Small intestine (tissue), 7 donors: ENCODE measurements at regions not wholly inside any gene's neighbourhood (a gene's known extent, or its start where the extent isn't known, plus 50 kb on each side); places are given as distances from the start of the nearest gene placed in this dataset.
"Not testable (repeated sequence)": the region's sequence is repeated elsewhere in the genome, so short reads cannot be mapped to it uniquely, and the experiment has no call there.

ENCODE experiments used
- DNase-seq, 2 donors: peaks; one replicate each; pipeline versions ENCODE4 v3.0.0 to v3.0.0-alpha.2; 2013
- FAIRE-seq: peaks from 2 replicates; lab custom pipeline; 2012; peaks lifted over from hg19 to GRCh38; lab: Jason Lieb, UNC
- H3K27ac ChIP-seq, 3 donors: one replicate each; pipeline ENCODE4 v1.5.1; 2013; ENCODE audit warnings: low read length in 2 of 3, mild to moderate bottlenecking in 2 of 3, control low read depth in 1 of 3, inconsistent platforms in 1 of 3, low read depth in 1 of 3, moderate library complexity in 1 of 3
- H3K27me3 ChIP-seq, 3 donors: one replicate each; pipeline ENCODE4 v1.6.1; 2013; ENCODE audit warnings: low read length in 3 of 3, inconsistent platforms in 1 of 3; ENCODE audit not compliant: control insufficient read depth in 3 of 3, insufficient read depth in 3 of 3
- H3K36me3 ChIP-seq, 3 donors: one replicate each; pipeline ENCODE4 v1.6.1; 2013; ENCODE audit warnings: low read length in 3 of 3, inconsistent platforms in 1 of 3, low read depth in 1 of 3, mild to moderate bottlenecking in 1 of 3, moderate library complexity in 1 of 3; ENCODE audit not compliant: control insufficient read depth in 3 of 3, insufficient read depth in 2 of 3
- H3K4me1 ChIP-seq, 3 donors: one replicate each; pipeline ENCODE4 v1.6.1; 2013; ENCODE audit warnings: low read length in 2 of 3, inconsistent platforms in 1 of 3, low read depth in 1 of 3, mild to moderate bottlenecking in 1 of 3, moderate library complexity in 1 of 3; ENCODE audit not compliant: control insufficient read depth in 3 of 3, insufficient read depth in 2 of 3
- H3K4me3 ChIP-seq, 3 donors: one replicate each; pipeline ENCODE4 v1.5.1; 2013; ENCODE audit warnings: low read length in 3 of 3, control low read depth in 1 of 3, inconsistent platforms in 1 of 3, low read depth in 1 of 3, mild to moderate bottlenecking in 1 of 3, moderate library complexity in 1 of 3
- H3K9me3 ChIP-seq, 2 donors: one replicate each; pipeline ENCODE4 v1.6.1; 2013; ENCODE audit warnings: low read depth in 1 of 2, low read length in 1 of 2; ENCODE audit not compliant: control insufficient read depth in 2 of 2, insufficient read depth in 1 of 2
- WGBS, 3 donors: extraction: QIAGEN DNeasy Blood & Tissue Kit; methylation state at CpG; one replicate each; pipeline ENCODE4 v1.1.7; 2013; 5-methylcytosine and 5-hydroxymethylcytosine counted together
- donor health status: healthy with polysubstance abuse.
- donor health status: control.
- donor health status: control.
- donor health status: Bipolar disorder and iron deficiency.
- donor health status: healthy.

- WGBS, 3 donors, result 89 to 97% (median 95%) methylated on average over 2 of the region's 2 CpGs
- no peaks in the 10 kb centered on the region for H3K9me3 ChIP-seq
- no peaks in the 10 kb centered on the region for H3K36me3 ChIP-seq
- H3K27me3 ChIP-seq, result no peaks in the 10 kb centered on the region
- H3K4me1 ChIP-seq, result no peaks in the 10 kb centered on the region
- H3K4me3 ChIP-seq, result no peak overlapping the region
- FAIRE-seq (no peak), DNase-seq (no peak)
- no peak overlapping the region for H3K27ac ChIP-seq
Measured at GRCh38 chr6:119510246-119510645, 160.7 kb upstream of the MAN1A1 start.

GRCh38 chr6:119506631-119507174 lies 157.1 kb upstream of the MAN1A1 start:
- Histone ChIP-seq H3K27me3 (no peaks in the 10 kb centered on the region), H3K9me3 (no peaks in the 10 kb centered on the region), H3K4me3 (no peak overlapping the region), H3K4me1 (no peaks in the 10 kb centered on the region), H3K27ac (no peak overlapping the region), H3K36me3 (no peaks in the 10 kb centered on the region)
- FAIRE-seq (no peak), DNase-seq (no peak)

DNA sequence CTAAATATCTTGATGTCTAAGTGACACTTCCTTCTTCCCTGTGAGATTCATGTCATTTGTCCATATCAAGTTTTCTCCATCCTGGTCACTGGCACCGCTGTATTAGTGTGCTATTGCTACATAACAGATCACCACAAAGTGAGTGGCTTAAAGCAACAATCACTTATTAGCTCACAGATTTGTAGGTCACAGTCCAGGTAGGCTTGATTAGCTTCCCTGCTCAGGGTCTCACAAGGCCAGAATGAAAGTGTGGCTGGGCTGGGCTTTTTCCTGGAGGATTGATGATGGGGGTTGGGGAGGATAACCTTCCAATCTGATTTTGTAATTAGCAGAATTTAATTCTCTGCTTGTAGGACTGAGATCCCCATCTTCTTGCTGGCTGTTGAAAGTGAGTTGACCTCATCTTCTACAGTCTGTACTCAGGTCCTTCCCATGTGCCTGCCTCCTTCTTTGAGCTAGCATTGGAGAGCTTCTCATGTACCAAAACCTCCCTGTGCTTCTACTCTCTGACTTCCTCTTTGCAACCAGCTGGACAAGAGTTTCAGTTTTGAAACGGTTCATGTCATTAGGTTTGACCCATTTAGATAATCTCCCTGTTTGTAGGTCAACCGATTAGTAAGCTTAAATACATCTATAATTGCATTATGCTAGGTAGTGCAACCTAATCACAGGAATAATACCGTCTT lies 152.4 kb upstream of the MAN1A1 start:
- no peak overlapping the region for H3K27ac ChIP-seq
- H3K4me3 ChIP-seq, result no peak overlapping the region
- 60 to 65% (median 60%) methylated on average over 4 of the region's 4 CpGs for WGBS, 3 donors
- peak; percentile 3 to 9 for DNase-seq
- H3K9me3 ChIP-seq, result no peaks in the 10 kb centered on the region
- no peak for FAIRE-seq
- H3K4me1 ChIP-seq, result peaks cover 0 to 4% (median 0%) of the 10 kb centered on the region in 3 donors
- no peaks in the 10 kb centered on the region for H3K27me3 ChIP-seq
- H3K36me3 ChIP-seq, result no peaks in the 10 kb centered on the region

- peak; percentile 84 for FAIRE-seq
- no peak overlapping the region for H3K4me3 ChIP-seq
- H3K36me3 ChIP-seq, result no peaks in the 10 kb centered on the region
Measured at GRCh38 chr6:119499797-119500196, 150.2 kb upstream of the MAN1A1 start.

GRCh38 chr6:119497988-119498727 lies 148.6 kb upstream of the MAN1A1 start:
- H3K27me3 ChIP-seq, result no peaks in the 10 kb centered on the region
- H3K9me3 ChIP-seq, result no peaks in the 10 kb centered on the region
- peak; percentile 26 to 75 for DNase-seq
- WGBS, 3 donors, result 37 to 74% (median 61%) methylated on average over 3 of the region's 3 CpGs
- peak; percentile 72 for FAIRE-seq
- H3K36me3 ChIP-seq, result no peaks in the 10 kb centered on the region
- peaks cover 0 to 16% (median 3%) of the 10 kb centered on the region in 3 donors for H3K4me1 ChIP-seq
- no peak overlapping the region for H3K4me3 ChIP-seq
- no peak overlapping the region for H3K27ac ChIP-seq

More at GRCh38 chr6:119499797-119500196, 150.2 kb upstream of the MAN1A1 start:
- WGBS, 3 donors, result 89 to 97% (median 93%) methylated on average over 1 of the region's 1 CpG
- Histone ChIP-seq H3K27me3 (no peaks in the 10 kb centered on the region), H3K27ac (no peak overlapping the region), H3K9me3 (no peaks in the 10 kb centered on the region), H3K4me1 (peaks cover 0 to 10% (median 3%) of the 10 kb centered on the region in 3 donors)
- no peak for DNase-seq

- 24 to 55% (median 50%) methylated on average over 5 of the region's 5 CpGs for WGBS, 3 donors
- H3K4me1 ChIP-seq, result peaks cover 0 to 16% (median 3%) of the 10 kb centered on the region in 3 donors
- H3K9me3 ChIP-seq, result no peaks in the 10 kb centered on the region
- H3K36me3 ChIP-seq, result no peaks in the 10 kb centered on the region
- no peaks in the 10 kb centered on the region for H3K27me3 ChIP-seq
- no peak overlapping the region for H3K4me3 ChIP-seq
- H3K27ac ChIP-seq, result peak overlapping the region in 1 of 3 donors; percentile 55
- DNase-seq, result peak; percentile 78 to 87
- FAIRE-seq, result no peak
Measured at GRCh38 chr6:119495230-119495683, 145.7 kb upstream of the MAN1A1 start.

GRCh38 chr6:119493980-119494379 lies 144.4 kb upstream of the MAN1A1 start:
- H3K27ac ChIP-seq, result no peak overlapping the region
- no peak for FAIRE-seq
- DNase-seq, result peak; percentile 37 to 47

DNA sequence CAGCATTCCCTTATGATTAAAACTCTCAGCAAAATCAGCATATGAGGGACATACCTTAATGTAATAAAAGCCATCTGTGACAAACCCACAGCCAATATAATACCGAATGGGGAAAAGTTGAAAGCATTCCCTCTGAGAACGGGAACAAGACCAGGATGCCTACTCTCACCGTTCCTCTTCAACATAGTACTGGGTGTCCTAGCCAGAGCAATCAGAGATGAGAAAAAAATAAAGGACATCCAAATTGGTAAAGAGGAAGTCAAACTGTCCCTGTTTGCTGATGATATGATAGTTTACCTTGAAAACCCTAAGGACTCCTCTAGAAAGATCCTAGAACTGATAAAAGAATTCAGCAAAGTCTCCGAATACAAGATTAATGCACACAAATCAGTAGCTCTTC lies 141.6 kb upstream of the MAN1A1 start:
- not testable (repeated sequence) for H3K9me3 ChIP-seq, FAIRE-seq, H3K4me3 ChIP-seq, DNase-seq, H3K36me3 ChIP-seq, H3K27ac ChIP-seq, H3K27me3 ChIP-seq
- 93 to 97% (median 95%) methylated on average over 4 of the region's 4 CpGs for WGBS, 3 donors
- H3K4me1 ChIP-seq, result peaks cover 0 to 12% (median 3%) of the 10 kb centered on the region in 3 donors

More at GRCh38 chr6:119493980-119494379, 144.4 kb upstream of the MAN1A1 start:
- Histone ChIP-seq H3K27me3 (no peaks in the 10 kb centered on the region), H3K4me1 (peaks cover 0 to 16% (median 3%) of the 10 kb centered on the region in 3 donors), H3K36me3 (no peaks in the 10 kb centered on the region), H3K4me3 (no peak overlapping the region), H3K9me3 (no peaks in the 10 kb centered on the region)
- WGBS, 3 donors, result 5 to 9% (median 6%) methylated on average over 1 of the region's 1 CpG
